Gastroesophageal sphincter (tissue), 4 donors: ENCODE measurements at regions not wholly inside any gene's neighbourhood (a gene's known extent, or its start where the extent isn't known, plus 50 kb on each side); places are given as distances from the start of the nearest gene placed in this dataset.

ENCODE experiments used
- ATAC-seq: fragments of 150-250 bp; one replicate; pipeline ENCODE4 v1.9.1; 2016; ENCODE audit warnings: mild to moderate bottlenecking, moderate library complexity
- H3K27ac ChIP-seq, 4 donors: fragments of 200-600 bp; sonication (generic) in 3 of 4; 1 replicate in 3 of 4; 2 replicates in 1 of 4; pipeline ENCODE4 v1.5.1; 2016 to 2019
- H3K27me3 ChIP-seq: fragments of 200-600 bp; sonication (generic); one replicate; pipeline ENCODE4 v1.5.1; 2019
- H3K36me3 ChIP-seq, 2 donors: fragments of 200-600 bp; sonication (generic); one replicate each; pipeline ENCODE4 v1.5.1; 2019; ENCODE audit warnings: control low read depth in 1 of 2
- H3K4me1 ChIP-seq, 3 donors: fragments of 200-600 bp; sonication (generic); 1 replicate in 2 of 3; 2 replicates in 1 of 3; pipeline ENCODE4 v1.5.1; 2016 to 2019; ENCODE audit warnings: control low read depth in 2 of 3
- H3K4me3 ChIP-seq, 2 donors: fragments of 200-600 bp; sonication (generic); one replicate each; pipeline ENCODE4 v1.5.1; 2019; ENCODE audit warnings: mild to moderate bottlenecking in 1 of 2, moderate library complexity in 1 of 2
- H3K9me3 ChIP-seq, 3 donors: fragments of 200-600 bp; sonication (generic); one replicate each; pipeline ENCODE4 v1.5.1; 2017 to 2019; ENCODE audit warnings: control low read depth in 2 of 3
- EP300 ChIP-seq: sonication (generic); formaldehyde crosslinking; IDR thresholded peaks from one replicate; pipeline ENCODE4 v1.6.1; 2017; ENCODE audit warnings: antibody characterized with exemption, mild to moderate bottlenecking
- POLR2A ChIP-seq, 2 donors: fragments of 450-650 bp; IDR thresholded peaks; one replicate each; pipeline ENCODE4 v1.6.1; 2017; ENCODE audit warnings: antibody characterized with exemption in 2 of 2, mild to moderate bottlenecking in 2 of 2, moderate library complexity in 1 of 2
- POLR2AphosphoS5 ChIP-seq: sonication (generic); formaldehyde crosslinking; IDR thresholded peaks from one replicate; pipeline ENCODE4 v1.6.1; 2017; ENCODE audit warnings: antibody characterized with exemption
- WGBS, 2 donors: methylation state at CpG; one replicate each; pipeline ENCODE4 v1.1.5; 2018; ENCODE audit warnings: low coverage in 1 of 2; 5-methylcytosine and 5-hydroxymethylcytosine counted together
- TF ChIP-seq, protein P1 (sequence below), 4 experiments: fragments of 200-600 bp in 2 of 4; fragments of 450-650 bp in 2 of 4; sonication (generic) in 1 of 4; IDR thresholded peaks; one replicate each; pipeline ENCODE4 v1.5.1; 2017 to 2019; ENCODE audit warnings: antibody characterized with exemption in 4 of 4, mild to moderate bottlenecking in 2 of 4, moderate library complexity in 2 of 4

GRCh38 chr18:55137602-55138001 is 178.3 kb upstream of the CCDC68 start:
- H3K27me3 ChIP-seq: no peaks in the 10 kb centered on the region
- H3K4me3 ChIP-seq: no peak overlapping the region
- 90 to 100% methylated on average over 1 to 2 of the region's 2 CpGs for WGBS, 2 donors
- no peak for ATAC-seq
- H3K36me3 ChIP-seq: no peaks in the 10 kb centered on the region
- H3K4me1 ChIP-seq: no peaks in the 10 kb centered on the region
- H3K9me3 ChIP-seq: no peaks in the 10 kb centered on the region
- TF ChIP-seq EP300 (no peak), POLR2A (IDR thresholded peaks at IDR 0.05) (no peak), POLR2AphosphoS5 (no peak)
- TF ChIP-seq, protein P1, sequence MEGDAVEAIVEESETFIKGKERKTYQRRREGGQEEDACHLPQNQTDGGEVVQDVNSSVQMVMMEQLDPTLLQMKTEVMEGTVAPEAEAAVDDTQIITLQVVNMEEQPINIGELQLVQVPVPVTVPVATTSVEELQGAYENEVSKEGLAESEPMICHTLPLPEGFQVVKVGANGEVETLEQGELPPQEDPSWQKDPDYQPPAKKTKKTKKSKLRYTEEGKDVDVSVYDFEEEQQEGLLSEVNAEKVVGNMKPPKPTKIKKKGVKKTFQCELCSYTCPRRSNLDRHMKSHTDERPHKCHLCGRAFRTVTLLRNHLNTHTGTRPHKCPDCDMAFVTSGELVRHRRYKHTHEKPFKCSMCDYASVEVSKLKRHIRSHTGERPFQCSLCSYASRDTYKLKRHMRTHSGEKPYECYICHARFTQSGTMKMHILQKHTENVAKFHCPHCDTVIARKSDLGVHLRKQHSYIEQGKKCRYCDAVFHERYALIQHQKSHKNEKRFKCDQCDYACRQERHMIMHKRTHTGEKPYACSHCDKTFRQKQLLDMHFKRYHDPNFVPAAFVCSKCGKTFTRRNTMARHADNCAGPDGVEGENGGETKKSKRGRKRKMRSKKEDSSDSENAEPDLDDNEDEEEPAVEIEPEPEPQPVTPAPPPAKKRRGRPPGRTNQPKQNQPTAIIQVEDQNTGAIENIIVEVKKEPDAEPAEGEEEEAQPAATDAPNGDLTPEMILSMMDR (IDR thresholded peaks at IDR 0.05): no peak
- H3K27ac ChIP-seq: no peak overlapping the region

GRCh38 chr18:55136864-55137263 is 177.6 kb upstream of the CCDC68 start:
- Histone ChIP-seq H3K27me3 (no peaks in the 10 kb centered on the region), H3K36me3 (no peaks in the 10 kb centered on the region), H3K9me3 (no peaks in the 10 kb centered on the region), H3K4me3 (no peak overlapping the region), H3K4me1 (no peaks in the 10 kb centered on the region), H3K27ac (no peak overlapping the region)
- 75 to 77% methylated on average over 7 of the region's 7 CpGs for WGBS, 2 donors
- no peak for ATAC-seq
- TF ChIP-seq POLR2AphosphoS5 (no peak), POLR2A (IDR thresholded peaks at IDR 0.05) (no peak), EP300 (no peak)
- TF ChIP-seq, protein P1 (IDR thresholded peaks at IDR 0.05): no peak

DNA sequence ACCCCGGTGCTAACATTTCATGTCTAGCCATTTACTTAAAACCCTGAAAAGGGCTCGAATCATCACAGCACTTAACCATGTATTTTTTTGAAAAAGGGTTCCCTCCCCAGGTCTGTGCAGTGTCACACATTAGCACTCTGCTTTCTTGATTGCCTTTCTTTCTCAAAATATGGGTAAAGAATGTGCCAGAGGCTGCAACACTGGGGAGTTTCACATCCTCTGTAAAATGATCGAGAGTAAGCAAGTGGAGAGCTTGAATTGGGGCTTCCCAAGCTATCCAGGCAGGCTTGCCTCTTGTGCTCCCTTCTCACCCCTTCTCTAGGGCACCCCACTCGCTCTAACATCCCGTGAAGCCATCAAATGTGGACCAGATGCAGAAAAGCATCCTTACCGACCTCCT is 177.0 kb upstream of the CCDC68 start:
- ATAC-seq: no peak
- Histone ChIP-seq H3K4me3 (no peak overlapping the region), H3K36me3 (no peaks in the 10 kb centered on the region), H3K27ac (no peak overlapping the region), H3K9me3 (no peaks in the 10 kb centered on the region), H3K27me3 (no peaks in the 10 kb centered on the region), H3K4me1 (no peaks in the 10 kb centered on the region)
- TF ChIP-seq EP300 (no peak), POLR2AphosphoS5 (no peak), POLR2A (IDR thresholded peaks at IDR 0.05) (no peak)
- TF ChIP-seq, protein P1 (IDR thresholded peaks at IDR 0.05): no peak
- WGBS, 2 donors: 71 to 83% methylated on average over 5 of the region's 6 CpGs

GRCh38 chr18:55133378-55133777 is 174.1 kb upstream of the CCDC68 start:
- no peak for TF ChIP-seq POLR2AphosphoS5
- no peak for TF ChIP-seq EP300
- 92 to 94% methylated on average over 5 to 6 of the region's 6 CpGs for WGBS, 2 donors

GRCh38 chr18:55128437-55128836 is 169.2 kb upstream of the CCDC68 start:
- WGBS, 2 donors: 94% methylated on average over 2 of the region's 3 CpGs; no CpG with 5 or more reads in 1 of the 2 donors
- no peaks in the 10 kb centered on the region for H3K9me3 ChIP-seq
- ATAC-seq: no peak
- no peak overlapping the region for H3K27ac ChIP-seq
- no peak for TF ChIP-seq POLR2AphosphoS5
- no peak for TF ChIP-seq POLR2A (IDR thresholded peaks at IDR 0.05)
- no peak for TF ChIP-seq EP300
- TF ChIP-seq, protein P1 (IDR thresholded peaks at IDR 0.05): no peak
- no peak overlapping the region for H3K4me3 ChIP-seq
- no peaks in the 10 kb centered on the region for H3K36me3 ChIP-seq
- no peaks in the 10 kb centered on the region for H3K27me3 ChIP-seq
- no peaks in the 10 kb centered on the region for H3K4me1 ChIP-seq

More at GRCh38 chr18:55133378-55133777, 174.1 kb upstream of the CCDC68 start:
- Histone ChIP-seq H3K4me3 (no peak overlapping the region), H3K27ac (no peak overlapping the region), H3K36me3 (no peaks in the 10 kb centered on the region), H3K27me3 (no peaks in the 10 kb centered on the region), H3K4me1 (no peaks in the 10 kb centered on the region), H3K9me3 (no peaks in the 10 kb centered on the region)
- ATAC-seq: no peak
